SK-N-SH treated with all-trans-retinoic acid at 6 μM for 48 hours (cell line): ENCODE measurements at regions not wholly inside any gene's neighbourhood (a gene's known extent, or its start where the extent isn't known, plus 50 kb on each side); places are given as distances from the start of the nearest gene placed in this dataset.

ENCODE experiments used
- ARNTL ChIP-seq: fragments of 450-650 bp; formaldehyde crosslinking; IDR thresholded peaks from 2 replicates; pipeline ENCODE4 v1.5.0; 2020; ENCODE audit warnings: low read depth, mild to moderate bottlenecking, moderate library complexity, borderline replicate concordance
- RARB ChIP-seq: fragments of 250-450 bp; sonication (Bioruptor Pico); IDR thresholded peaks from 2 replicates; pipeline ENCODE4 v1.8.0; 2021; ENCODE audit warnings: mild to moderate bottlenecking, moderate library complexity
- SNAI2 ChIP-seq: fragments of 250-450 bp; sonication (Bioruptor Pico); IDR thresholded peaks from 2 replicates; pipeline ENCODE4 v1.5.0; 2020; ENCODE audit warnings: mild to moderate bottlenecking, moderate library complexity
- TOX ChIP-seq: fragments of 250-450 bp; sonication (Bioruptor Pico); IDR thresholded peaks from 2 replicates; pipeline ENCODE4 v1.8.0; 2021; ENCODE audit warnings: mild to moderate bottlenecking, moderate library complexity, borderline replicate concordance
- ZFP30 ChIP-seq: fragments of 450-650 bp; formaldehyde crosslinking; IDR thresholded peaks from 2 replicates; pipeline ENCODE4 v1.5.0; 2022; ENCODE audit warnings: mild to moderate bottlenecking, moderate library complexity
- ZNF565 ChIP-seq: fragments of 450-650 bp; formaldehyde crosslinking; conservative IDR thresholded peaks from 2 replicates; pipeline ENCODE4 v1.5.0; 2020; ENCODE audit warnings: low read depth, mild to moderate bottlenecking, moderate library complexity
- TF ChIP-seq, protein P1 (sequence below): fragments of 250-450 bp; sonication (Bioruptor Pico); IDR thresholded peaks from 2 replicates; pipeline ENCODE4 v1.8.0; 2021; ENCODE audit warnings: low read depth, mild to moderate bottlenecking, moderate library complexity, borderline replicate concordance
- TF ChIP-seq, protein P2 (sequence below): fragments of 250-450 bp; sonication (Bioruptor Pico); IDR thresholded peaks from 2 replicates; pipeline ENCODE4 v1.5.1; 2020; ENCODE audit warnings: low read depth, mild to moderate bottlenecking, moderate library complexity
- TF ChIP-seq, protein P3 (sequence below): fragments of 250-450 bp; sonication (Bioruptor Pico); IDR thresholded peaks from 2 replicates; pipeline ENCODE4 v1.8.0; 2020; ENCODE audit warnings: mild to moderate bottlenecking, moderate library complexity, borderline replicate concordance

DNA sequence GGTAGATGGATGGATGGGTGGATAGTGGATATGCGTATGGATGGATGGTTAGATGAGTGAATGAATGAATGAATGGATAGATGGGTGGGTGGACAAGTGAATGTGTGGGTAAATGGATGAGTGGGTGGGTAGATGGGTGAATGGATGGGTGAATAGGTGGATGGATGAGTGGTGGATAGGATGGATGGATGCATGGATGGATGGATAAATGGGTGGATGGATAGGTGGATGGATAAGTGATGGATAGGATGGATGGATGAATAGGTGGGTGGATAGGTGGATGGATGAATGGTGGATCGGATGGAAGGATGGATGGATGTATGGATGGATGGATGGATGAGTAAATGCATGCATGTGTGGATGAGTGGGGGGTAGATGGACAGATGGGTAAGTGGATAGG is 169.3 kb downstream of the ACKR3 start:
- TF ChIP-seq SNAI2 (CRISPR knock-in tag) (no peak), ZFP30 (no peak), TOX (CRISPR knock-in tag) (no peak), ZNF565 (no peak), RARB (CRISPR knock-in tag) (no peak), ARNTL (CRISPR knock-in tag) (no peak)
- TF ChIP-seq, protein P1, sequence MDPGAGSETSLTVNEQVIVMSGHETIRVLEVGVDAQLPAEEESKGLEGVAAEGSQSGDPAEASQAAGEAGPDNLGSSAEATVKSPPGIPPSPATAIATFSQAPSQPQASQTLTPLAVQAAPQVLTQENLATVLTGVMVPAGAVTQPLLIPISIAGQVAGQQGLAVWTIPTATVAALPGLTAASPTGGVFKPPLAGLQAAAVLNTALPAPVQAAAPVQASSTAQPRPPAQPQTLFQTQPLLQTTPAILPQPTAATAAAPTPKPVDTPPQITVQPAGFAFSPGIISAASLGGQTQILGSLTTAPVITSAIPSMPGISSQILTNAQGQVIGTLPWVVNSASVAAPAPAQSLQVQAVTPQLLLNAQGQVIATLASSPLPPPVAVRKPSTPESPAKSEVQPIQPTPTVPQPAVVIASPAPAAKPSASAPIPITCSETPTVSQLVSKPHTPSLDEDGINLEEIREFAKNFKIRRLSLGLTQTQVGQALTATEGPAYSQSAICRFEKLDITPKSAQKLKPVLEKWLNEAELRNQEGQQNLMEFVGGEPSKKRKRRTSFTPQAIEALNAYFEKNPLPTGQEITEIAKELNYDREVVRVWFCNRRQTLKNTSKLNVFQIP (CRISPR knock-in tag) = no peak
- TF ChIP-seq, protein P2, sequence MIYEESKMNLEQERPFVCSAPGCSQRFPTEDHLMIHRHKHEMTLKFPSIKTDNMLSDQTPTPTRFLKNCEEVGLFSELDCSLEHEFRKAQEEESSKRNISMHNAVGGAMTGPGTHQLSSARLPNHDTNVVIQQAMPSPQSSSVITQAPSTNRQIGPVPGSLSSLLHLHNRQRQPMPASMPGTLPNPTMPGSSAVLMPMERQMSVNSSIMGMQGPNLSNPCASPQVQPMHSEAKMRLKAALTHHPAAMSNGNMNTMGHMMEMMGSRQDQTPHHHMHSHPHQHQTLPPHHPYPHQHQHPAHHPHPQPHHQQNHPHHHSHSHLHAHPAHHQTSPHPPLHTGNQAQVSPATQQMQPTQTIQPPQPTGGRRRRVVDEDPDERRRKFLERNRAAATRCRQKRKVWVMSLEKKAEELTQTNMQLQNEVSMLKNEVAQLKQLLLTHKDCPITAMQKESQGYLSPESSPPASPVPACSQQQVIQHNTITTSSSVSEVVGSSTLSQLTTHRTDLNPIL = no peak
- TF ChIP-seq, protein P3, sequence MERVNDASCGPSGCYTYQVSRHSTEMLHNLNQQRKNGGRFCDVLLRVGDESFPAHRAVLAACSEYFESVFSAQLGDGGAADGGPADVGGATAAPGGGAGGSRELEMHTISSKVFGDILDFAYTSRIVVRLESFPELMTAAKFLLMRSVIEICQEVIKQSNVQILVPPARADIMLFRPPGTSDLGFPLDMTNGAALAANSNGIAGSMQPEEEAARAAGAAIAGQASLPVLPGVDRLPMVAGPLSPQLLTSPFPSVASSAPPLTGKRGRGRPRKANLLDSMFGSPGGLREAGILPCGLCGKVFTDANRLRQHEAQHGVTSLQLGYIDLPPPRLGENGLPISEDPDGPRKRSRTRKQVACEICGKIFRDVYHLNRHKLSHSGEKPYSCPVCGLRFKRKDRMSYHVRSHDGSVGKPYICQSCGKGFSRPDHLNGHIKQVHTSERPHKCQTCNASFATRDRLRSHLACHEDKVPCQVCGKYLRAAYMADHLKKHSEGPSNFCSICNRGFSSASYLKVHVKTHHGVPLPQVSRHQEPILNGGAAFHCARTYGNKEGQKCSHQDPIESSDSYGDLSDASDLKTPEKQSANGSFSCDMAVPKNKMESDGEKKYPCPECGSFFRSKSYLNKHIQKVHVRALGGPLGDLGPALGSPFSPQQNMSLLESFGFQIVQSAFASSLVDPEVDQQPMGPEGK (CRISPR knock-in tag) = no peak
